ENCODE measurements at regions not wholly inside any gene's neighbourhood (a gene's known extent, or its start where the extent isn't known, plus 50 kb on each side); places are given as distances from the start of the nearest gene placed in this dataset.
"Not testable (repeated sequence)": the region's sequence is repeated elsewhere in the genome, so short reads cannot be mapped to it uniquely, and the experiment has no call there.

- ATAC-seq = no peak
Measured at GRCh38 chr6:94785514-94785913, 791.8 kb upstream of the MANEA start.

GRCh38 chr6:94785081-94785480 is 792.3 kb upstream of the MANEA start:
- ATAC-seq = not testable (repeated sequence)

More at GRCh38 chr6:94785514-94785913, 791.8 kb upstream of the MANEA start:
- TF ChIP-seq CSDC2 (CRISPR knock-in tag; IDR thresholded peaks at IDR 0.05) (no peak), BACH2 (CRISPR knock-in tag; IDR thresholded peaks at IDR 0.05; ENCODE audit: borderline replicate concordance) (no peak), RARB (CRISPR knock-in tag; IDR thresholded peaks at IDR 0.05) (no peak), PATZ1 (CRISPR knock-in tag; IDR thresholded peaks at IDR 0.05; ENCODE audit: borderline replicate concordance) (no peak), GLIS3 (CRISPR knock-in tag; IDR thresholded peaks at IDR 0.05) (no peak), ZNF565 (CRISPR knock-in tag; conservative IDR thresholded peaks at IDR 0.05; ENCODE audit: low read depth) (no peak), ARNTL (CRISPR knock-in tag; IDR thresholded peaks at IDR 0.05; ENCODE audit: borderline replicate concordance, low read depth) (no peak), POU6F1 (CRISPR knock-in tag; IDR thresholded peaks at IDR 0.05; ENCODE audit: borderline replicate concordance, low read depth) (no peak), SNAI2 (CRISPR knock-in tag; IDR thresholded peaks at IDR 0.05) (no peak), OSR1 (CRISPR knock-in tag; IDR thresholded peaks at IDR 0.05) (no peak), ZFP30 (CRISPR knock-in tag; IDR thresholded peaks at IDR 0.05) (no peak), TSHZ2 (CRISPR knock-in tag; IDR thresholded peaks at IDR 0.05) (no peak), PPARA (CRISPR knock-in tag; IDR thresholded peaks at IDR 0.05; ENCODE audit: borderline replicate concordance) (no peak), CSRNP3 (CRISPR knock-in tag; IDR thresholded peaks at IDR 0.05) (no peak), ZC3H10 (CRISPR knock-in tag; IDR thresholded peaks at IDR 0.05) (no peak)

GRCh38 chr6:94769197-94769596 is 808.1 kb upstream of the MANEA start:
- no peak for ATAC-seq
- no peak for TF ChIP-seq ZC3H10 (CRISPR knock-in tag; IDR thresholded peaks at IDR 0.05)
- TF ChIP-seq CSDC2 (CRISPR knock-in tag; IDR thresholded peaks at IDR 0.05) = no peak
- no peak for TF ChIP-seq TSHZ2 (CRISPR knock-in tag; IDR thresholded peaks at IDR 0.05)
- no peak for TF ChIP-seq OSR1 (CRISPR knock-in tag; IDR thresholded peaks at IDR 0.05)
- TF ChIP-seq CREB5 (CRISPR knock-in tag; IDR thresholded peaks at IDR 0.05; ENCODE audit: low read depth) = no peak
- no peak for TF ChIP-seq ZNF8 (CRISPR knock-in tag; IDR thresholded peaks at IDR 0.05)
- no peak for TF ChIP-seq ZFP30 (CRISPR knock-in tag; IDR thresholded peaks at IDR 0.05)
- TF ChIP-seq TCF4 (CRISPR knock-in tag; IDR thresholded peaks at IDR 0.05; ENCODE audit: borderline replicate concordance) = no peak
- no peak for TF ChIP-seq ZNF565 (CRISPR knock-in tag; conservative IDR thresholded peaks at IDR 0.05; ENCODE audit: low read depth)
- TF ChIP-seq BACH2 (CRISPR knock-in tag; IDR thresholded peaks at IDR 0.05; ENCODE audit: borderline replicate concordance) = no peak
- no peak for TF ChIP-seq SNAI2 (CRISPR knock-in tag; IDR thresholded peaks at IDR 0.05)
- no peak for TF ChIP-seq ZNF70 (CRISPR knock-in tag; IDR thresholded peaks at IDR 0.05)
- TF ChIP-seq PPARA (CRISPR knock-in tag; IDR thresholded peaks at IDR 0.05; ENCODE audit: borderline replicate concordance) = no peak

Data from SK-N-SH treated with all-trans-retinoic acid at 6 μM for 48 hours (cell line).